ENCODE measurements at regions not wholly inside any gene's neighbourhood (a gene's known extent, or its start where the extent isn't known, plus 50 kb on each side); places are given as distances from the start of the nearest gene placed in this dataset.

GRCh38 chr11:38937709-38938108 is 2339.7 kb upstream of the RAG2 start:
- H4K20me1 ChIP-seq (ENCODE audit: control insufficient read depth, insufficient read depth): no peaks in the 10 kb centered on the region
- FAIRE-seq (no peak), ATAC-seq (no peak), DNase-seq (ENCODE audit: low read depth, low spot score) (no peak)
- no peak overlapping the region for H2AFZ ChIP-seq (ENCODE audit: control insufficient read depth, low read depth, low read length)
- H3K27ac ChIP-seq (ENCODE audit: control insufficient read depth, insufficient read depth): no peak overlapping the region
- intact Hi-C loops (cut with micrococcal nuclease; ENCODE audit: unreplicated experiment): no loop called here
- H3K36me3 ChIP-seq (ENCODE audit: control insufficient read depth in 2 of 2, insufficient read depth in 2 of 2, low read length in 1 of 2): no peaks in the 10 kb centered on the region
- H3K9me3 ChIP-seq (replicated peaks; ENCODE audit: control insufficient read depth, insufficient read depth, low read length): no peaks in the 10 kb centered on the region
- no peaks in the 10 kb centered on the region for H3K27me3 ChIP-seq (replicated peaks in 1 of 2; ENCODE audit: control insufficient read depth in 2 of 2, insufficient read depth in 2 of 2, low read length in 1 of 2)
- no peaks in the 10 kb centered on the region for H3K4me1 ChIP-seq (ENCODE audit: control insufficient read depth, insufficient read depth, low read length)
- 0% methylated on average over 2 of the region's 2 CpGs for WGBS (ENCODE audit: insufficient coverage, insufficient replicate concordance, low lambda C conversion rate, missing lambda C conversion rate)
- no peaks in the 10 kb centered on the region for H3K79me2 ChIP-seq (ENCODE audit: control insufficient read depth, insufficient read depth, low read length)
- in situ Hi-C loops (cut with MboI): no loop called here
- RAD21 ChIA-PET (ENCODE audit: unreplicated experiment): no interaction called here
- no TSS peak for BruUV-seq (replicated peaks)
- no peak overlapping the region for H3K9ac ChIP-seq (ENCODE audit: control insufficient read depth, insufficient read depth, low read length)
- SMC1A ChIA-PET (ENCODE audit: uncharacterized antibody, unreplicated experiment): no interaction called here
- POLR2A ChIA-PET: no interaction called here
- H3K4me2 ChIP-seq (ENCODE audit: control insufficient read depth, insufficient read depth): no peak overlapping the region
- CTCF ChIA-PET: no interaction called here
- no peak overlapping the region for H3K4me3 ChIP-seq
- TF ChIP-seq SUPT20H (IDR thresholded peaks at IDR 0.05; ENCODE audit: borderline replicate concordance, control insufficient read depth, low read depth, low read length) (no peak), ZBTB33 (IDR thresholded peaks at IDR 0.05) (no peak), USF2 (IDR thresholded peaks at IDR 0.05; ENCODE audit: borderline replicate concordance, low read depth, low read length) (no peak), IKZF2 (IDR thresholded peaks at IDR 0.05) (no peak), PBX3 (IDR thresholded peaks at IDR 0.05; ENCODE audit: insufficient replicate concordance, low read depth, low read length) (no peak), JUNB (IDR thresholded peaks at IDR 0.05) (no peak), USF1 (IDR thresholded peaks at IDR 0.05; ENCODE audit: borderline replicate concordance, extremely low read length, insufficient read depth, low read depth, low read length) (no peak), CEBPZ (IDR thresholded peaks at IDR 0.05; ENCODE audit: low read depth, low read length) (no peak), MEF2B (IDR thresholded peaks at IDR 0.05; ENCODE audit: partially characterized antibody, poor library complexity, severe bottlenecking) (no peak), ZSCAN29 (IDR thresholded peaks at IDR 0.05) (no peak), ZNF24 (IDR thresholded peaks at IDR 0.05) (no peak), POLR2A (IDR thresholded peaks at IDR 0.05; ENCODE audit: low read depth, low read length) (no peak), YBX1 (IDR thresholded peaks at IDR 0.05) (no peak), KLF5 (IDR thresholded peaks at IDR 0.05; ENCODE audit: partially characterized antibody) (no peak), MYC (IDR thresholded peaks at IDR 0.05; ENCODE audit: insufficient read depth, insufficient read length, insufficient replicate concordance, low read length, severe bottlenecking) (no peak)

Data from GM12878 (cell line).